HEK293T (cell line): ENCODE measurements at regions not wholly inside any gene's neighbourhood (a gene's known extent, or its start where the extent isn't known, plus 50 kb on each side); places are given as distances from the start of the nearest gene placed in this dataset.

ENCODE experiments used
- ARNT ChIP-seq: fragments of 450-650 bp; IDR thresholded peaks from 2 replicates; pipeline ENCODE4 v1.6.1; 2017; ENCODE audit warnings: mild to moderate bottlenecking
- BHLHE40 ChIP-seq: fragments of 450-650 bp; IDR thresholded peaks from 2 replicates; pipeline ENCODE4 v1.6.1; 2016; ENCODE audit warnings: mild to moderate bottlenecking, moderate library complexity, borderline replicate concordance
- FOXK2 ChIP-seq: fragments of 450-650 bp; IDR thresholded peaks from 2 replicates; pipeline ENCODE4 v1.6.1; 2016; ENCODE audit warnings: mild to moderate bottlenecking
- ZNF384 ChIP-seq: fragments of 450-650 bp; IDR thresholded peaks from 2 replicates; pipeline ENCODE4 v1.6.1; 2016

- TF ChIP-seq BHLHE40: no peak
- TF ChIP-seq ZNF384: no peak
- TF ChIP-seq ARNT: no peak
- no peak for TF ChIP-seq FOXK2
Observed at GRCh38 chr13:22271903-22272302, 601.0 kb downstream of the FGF9 start.
